ENCODE measurements at regions not wholly inside any gene's neighbourhood (a gene's known extent, or its start where the extent isn't known, plus 50 kb on each side); places are given as distances from the start of the nearest gene placed in this dataset.

DNA sequence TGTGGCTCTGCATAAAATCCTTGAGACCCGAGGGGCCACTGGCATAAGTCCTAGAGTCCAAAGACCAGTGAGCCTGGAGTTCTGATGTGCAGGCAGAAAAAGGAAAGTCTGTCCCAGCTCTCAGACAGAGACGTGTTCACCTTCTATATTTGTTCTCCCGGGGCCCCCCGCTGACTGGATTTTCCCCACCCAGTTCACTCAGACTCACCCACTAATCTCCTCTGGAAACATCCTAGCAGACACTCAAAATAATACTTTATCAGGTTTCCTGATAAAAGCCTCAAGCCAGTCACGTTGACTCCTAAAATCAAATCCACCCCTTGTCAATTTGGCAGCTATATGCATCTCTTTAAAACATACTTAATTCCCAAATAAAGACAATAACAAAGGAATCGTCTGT is 1084.2 kb upstream of the NCAM2 start:
- Histone ChIP-seq H3K9me3 (ENCODE audit: control insufficient read depth, low read length) (no peaks in the 10 kb centered on the region), H4K91ac (ENCODE audit: low read length) (no peak overlapping the region), H3K4ac (ENCODE audit: low read depth in 1 of 2, low read length in 2 of 2) (no peak overlapping the region), H3K4me3 (ENCODE audit: insufficient read depth in 1 of 2, low read depth in 1 of 2, low read length in 2 of 2) (no peak overlapping the region), H2BK5ac (ENCODE audit: low read depth, low read length, poor library complexity, severe bottlenecking) (no peak overlapping the region), H3K4me1 (ENCODE audit: control insufficient read depth, insufficient read depth, low read depth, low read length) (no peaks in the 10 kb centered on the region), H2BK15ac (ENCODE audit: low read depth, poor library complexity, severe bottlenecking) (no peak overlapping the region), H3K4me2 (ENCODE audit: low read length, poor library complexity, severe bottlenecking) (no peak overlapping the region), H3K23ac (ENCODE audit: low read length in 2 of 2) (no peak overlapping the region), H2BK120ac (ENCODE audit: low read depth, low read length) (no peak overlapping the region), H2AFZ (ENCODE audit: low read depth, low read length) (no peak overlapping the region), H3K27ac (ENCODE audit: low read length, poor library complexity, severe bottlenecking) (no peak overlapping the region), H3K9ac (ENCODE audit: low read length) (no peak overlapping the region), H2AK5ac (ENCODE audit: low read length, severe bottlenecking) (no peak overlapping the region), H3K27me3 (ENCODE audit: control insufficient read depth in 1 of 2, insufficient read depth in 1 of 2, low read length in 2 of 2) (no peaks in the 10 kb centered on the region), H3K36me3 (ENCODE audit: control insufficient read depth in 1 of 2, insufficient read depth in 2 of 2, low read depth in 1 of 2, low read length in 2 of 2) (no peaks in the 10 kb centered on the region), H2BK12ac (ENCODE audit: low read length in 2 of 2) (no peak overlapping the region), H4K8ac (ENCODE audit: low read length) (no peak overlapping the region), H3K14ac (ENCODE audit: low read length in 2 of 2) (no peak overlapping the region), H3K18ac (ENCODE audit: low read depth in 1 of 2, low read length in 2 of 2) (no peak overlapping the region), H3K79me1 (replicated peaks; ENCODE audit: low read length, poor library complexity, severe bottlenecking) (no peaks in the 10 kb centered on the region)
- DNase-seq = no peak
- WGBS = 85% methylated on average over 5 of the region's 6 CpGs

DNA sequence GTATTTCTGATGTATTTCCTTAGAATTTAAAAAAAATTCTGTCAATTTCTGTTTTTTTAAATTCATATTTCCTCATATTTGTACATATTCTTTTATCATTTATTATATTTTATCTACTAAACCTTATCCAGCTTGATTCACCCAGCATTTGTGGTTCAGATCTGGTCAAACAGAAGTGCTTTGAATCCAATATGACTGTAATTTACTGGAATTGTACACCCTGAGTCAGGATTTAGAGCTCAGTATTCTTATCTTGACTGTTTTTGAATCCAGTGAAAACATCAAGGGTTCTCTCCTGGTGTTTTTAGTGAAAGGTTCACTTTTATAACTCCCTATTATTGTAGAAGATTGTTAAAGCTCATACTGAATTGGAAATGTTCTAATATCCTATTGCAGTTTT is 1077.0 kb upstream of the NCAM2 start:
- Histone ChIP-seq H3K14ac (ENCODE audit: low read length in 2 of 2) (no peak overlapping the region), H3K23ac (ENCODE audit: low read length in 2 of 2) (no peak overlapping the region), H3K4me1 (ENCODE audit: control insufficient read depth, insufficient read depth, low read depth, low read length) (no peaks in the 10 kb centered on the region), H3K79me1 (replicated peaks; ENCODE audit: low read length, poor library complexity, severe bottlenecking) (no peaks in the 10 kb centered on the region), H3K9me3 (ENCODE audit: control insufficient read depth, low read length) (no peaks in the 10 kb centered on the region), H2AK5ac (ENCODE audit: low read length, severe bottlenecking) (no peak overlapping the region), H3K27ac (ENCODE audit: low read length, poor library complexity, severe bottlenecking) (no peak overlapping the region), H3K4ac (ENCODE audit: low read depth in 1 of 2, low read length in 2 of 2) (no peak overlapping the region), H2BK120ac (ENCODE audit: low read depth, low read length) (no peak overlapping the region), H3K36me3 (ENCODE audit: control insufficient read depth in 1 of 2, insufficient read depth in 2 of 2, low read depth in 1 of 2, low read length in 2 of 2) (no peaks in the 10 kb centered on the region), H3K18ac (ENCODE audit: low read depth in 1 of 2, low read length in 2 of 2) (no peak overlapping the region), H4K91ac (ENCODE audit: low read length) (no peak overlapping the region), H2AFZ (ENCODE audit: low read depth, low read length) (no peak overlapping the region), H2BK12ac (ENCODE audit: low read length in 2 of 2) (no peak overlapping the region), H2BK5ac (ENCODE audit: low read depth, low read length, poor library complexity, severe bottlenecking) (no peak overlapping the region), H3K27me3 (ENCODE audit: control insufficient read depth in 1 of 2, insufficient read depth in 1 of 2, low read length in 2 of 2) (no peaks in the 10 kb centered on the region), H2BK15ac (ENCODE audit: low read depth, poor library complexity, severe bottlenecking) (no peak overlapping the region), H3K9ac (ENCODE audit: low read length) (no peak overlapping the region), H4K8ac (ENCODE audit: low read length) (no peak overlapping the region), H3K4me3 (ENCODE audit: insufficient read depth in 1 of 2, low read depth in 1 of 2, low read length in 2 of 2) (no peak overlapping the region), H3K4me2 (ENCODE audit: low read length, poor library complexity, severe bottlenecking) (no peak overlapping the region)
- no peak for DNase-seq

GRCh38 chr21:19922122-19922521 is 1076.1 kb upstream of the NCAM2 start:
- no peak for DNase-seq
- H3K4me3 ChIP-seq (ENCODE audit: insufficient read depth in 1 of 2, low read depth in 1 of 2, low read length in 2 of 2) = no peak overlapping the region

DNA sequence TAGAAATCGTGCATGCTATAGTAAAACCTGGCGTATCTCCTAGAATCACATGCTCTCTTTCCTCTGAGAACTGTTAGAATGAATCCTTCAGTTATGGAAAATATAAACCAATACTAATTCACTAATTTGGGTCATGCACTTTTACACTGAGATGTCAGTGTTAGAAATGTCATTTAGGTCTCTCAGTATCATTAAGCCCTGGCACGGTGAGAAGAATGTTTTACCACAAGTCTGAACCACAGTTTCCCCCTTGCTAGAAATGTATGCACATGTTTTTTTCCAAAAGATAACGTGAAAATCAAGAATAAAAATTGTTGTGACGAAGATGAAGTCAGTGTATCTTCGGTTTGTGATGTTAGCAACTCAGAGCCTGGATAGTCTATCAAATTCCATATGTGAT is 1062.7 kb upstream of the NCAM2 start:
- H3K4ac ChIP-seq (ENCODE audit: low read depth in 1 of 2, low read length in 2 of 2) = no peak overlapping the region
- no peak overlapping the region for H2AK5ac ChIP-seq (ENCODE audit: low read length, severe bottlenecking)
- no peak overlapping the region for H4K91ac ChIP-seq (ENCODE audit: low read length)
- no peaks in the 10 kb centered on the region for H3K36me3 ChIP-seq (ENCODE audit: control insufficient read depth in 1 of 2, insufficient read depth in 2 of 2, low read depth in 1 of 2, low read length in 2 of 2)
- no peak overlapping the region for H3K23ac ChIP-seq (ENCODE audit: low read length in 2 of 2)
- no peaks in the 10 kb centered on the region for H3K79me1 ChIP-seq (replicated peaks; ENCODE audit: low read length, poor library complexity, severe bottlenecking)
- no peak overlapping the region for H3K9ac ChIP-seq (ENCODE audit: low read length)
- 92% methylated on average over 5 of the region's 6 CpGs for WGBS
- H3K9me3 ChIP-seq (ENCODE audit: control insufficient read depth, low read length) = peaks cover 2% of the 10 kb centered on the region
- no peak overlapping the region for H2BK120ac ChIP-seq (ENCODE audit: low read depth, low read length)
- no peak overlapping the region for H3K4me3 ChIP-seq (ENCODE audit: insufficient read depth in 1 of 2, low read depth in 1 of 2, low read length in 2 of 2)
- H2AFZ ChIP-seq (ENCODE audit: low read depth, low read length) = no peak overlapping the region
- no peak for DNase-seq
- no peak overlapping the region for H2BK12ac ChIP-seq (ENCODE audit: low read length in 2 of 2)
- H3K4me1 ChIP-seq (ENCODE audit: control insufficient read depth, insufficient read depth, low read depth, low read length) = no peaks in the 10 kb centered on the region
- H2BK15ac ChIP-seq (ENCODE audit: low read depth, poor library complexity, severe bottlenecking) = no peak overlapping the region
- H3K18ac ChIP-seq (ENCODE audit: low read depth in 1 of 2, low read length in 2 of 2) = no peak overlapping the region
- H2BK5ac ChIP-seq (ENCODE audit: low read depth, low read length, poor library complexity, severe bottlenecking) = no peak overlapping the region
- H3K27ac ChIP-seq (ENCODE audit: low read length, poor library complexity, severe bottlenecking) = no peak overlapping the region
- no peak overlapping the region for H3K4me2 ChIP-seq (ENCODE audit: low read length, poor library complexity, severe bottlenecking)
- H3K14ac ChIP-seq (ENCODE audit: low read length in 2 of 2) = no peak overlapping the region
- H3K27me3 ChIP-seq (ENCODE audit: control insufficient read depth in 1 of 2, insufficient read depth in 1 of 2, low read length in 2 of 2) = no peaks in the 10 kb centered on the region
- H4K8ac ChIP-seq (ENCODE audit: low read length) = no peak overlapping the region

More at GRCh38 chr21:19922122-19922521, 1076.1 kb upstream of the NCAM2 start:
- Histone ChIP-seq H3K27me3 (ENCODE audit: control insufficient read depth in 1 of 2, insufficient read depth in 1 of 2, low read length in 2 of 2) (no peaks in the 10 kb centered on the region), H4K8ac (ENCODE audit: low read length) (no peak overlapping the region), H2BK15ac (ENCODE audit: low read depth, poor library complexity, severe bottlenecking) (no peak overlapping the region), H2BK12ac (ENCODE audit: low read length in 2 of 2) (no peak overlapping the region), H3K23ac (ENCODE audit: low read length in 2 of 2) (no peak overlapping the region), H3K36me3 (ENCODE audit: control insufficient read depth in 1 of 2, insufficient read depth in 2 of 2, low read depth in 1 of 2, low read length in 2 of 2) (no peaks in the 10 kb centered on the region), H3K4me2 (ENCODE audit: low read length, poor library complexity, severe bottlenecking) (no peak overlapping the region), H3K4ac (ENCODE audit: low read depth in 1 of 2, low read length in 2 of 2) (no peak overlapping the region), H3K9me3 (ENCODE audit: control insufficient read depth, low read length) (no peaks in the 10 kb centered on the region), H2AFZ (ENCODE audit: low read depth, low read length) (no peak overlapping the region), H2BK120ac (ENCODE audit: low read depth, low read length) (no peak overlapping the region), H3K27ac (ENCODE audit: low read length, poor library complexity, severe bottlenecking) (no peak overlapping the region), H2BK5ac (ENCODE audit: low read depth, low read length, poor library complexity, severe bottlenecking) (no peak overlapping the region), H3K79me1 (replicated peaks; ENCODE audit: low read length, poor library complexity, severe bottlenecking) (no peaks in the 10 kb centered on the region), H4K91ac (ENCODE audit: low read length) (no peak overlapping the region), H3K9ac (ENCODE audit: low read length) (no peak overlapping the region), H3K4me1 (ENCODE audit: control insufficient read depth, insufficient read depth, low read depth, low read length) (no peaks in the 10 kb centered on the region), H2AK5ac (ENCODE audit: low read length, severe bottlenecking) (no peak overlapping the region), H3K18ac (ENCODE audit: low read depth in 1 of 2, low read length in 2 of 2) (no peak overlapping the region), H3K14ac (ENCODE audit: low read length in 2 of 2) (no peak overlapping the region)
- WGBS = 92% methylated on average over 3 of the region's 3 CpGs

Measured in mesenchymal stem cell (in vitro differentiated cells and primary cell).